Effector memory CD8-positive, alpha-beta T cell (primary cell): ENCODE measurements at regions not wholly inside any gene's neighbourhood (a gene's known extent, or its start where the extent isn't known, plus 50 kb on each side); places are given as distances from the start of the nearest gene placed in this dataset.

ENCODE experiments used
- ATAC-seq: fragments of 150-1000 bp; cut with Tn5 transposase; replicated peaks from 2 replicates; pipeline ENCODE4 v1.10.0; 2021; ENCODE audit warnings: mild to moderate bottlenecking, moderate library complexity
- DNase-seq, 3 experiments: peaks; one replicate each; pipeline ENCODE4 v3.0.0; 2021
- H3K27ac Mint-ChIP-seq, 2 donors: one replicate each; pipeline ENCODE4 v1.8.0; 2022; ENCODE audit warnings: mild to moderate bottlenecking in 2 of 2, mixed read lengths in 2 of 2, moderate library complexity in 2 of 2
- H3K27me3 Mint-ChIP-seq, 2 donors: one replicate each; pipeline ENCODE4 v1.8.0; 2022; ENCODE audit warnings: mixed read lengths in 2 of 2
- H3K36me3 Mint-ChIP-seq: one replicate; pipeline ENCODE4 v1.8.0; 2022; ENCODE audit warnings: mild to moderate bottlenecking, moderate library complexity, mixed read lengths; ENCODE audit not compliant: insufficient read depth
- H3K4me1 Mint-ChIP-seq, 2 donors: one replicate each; pipeline ENCODE4 v1.8.0; 2022; ENCODE audit warnings: low read depth in 2 of 2, mixed read lengths in 2 of 2
- H3K4me3 Mint-ChIP-seq, 2 donors: one replicate each; pipeline ENCODE4 v1.8.0; 2022; ENCODE audit warnings: mild to moderate bottlenecking in 2 of 2, mixed read lengths in 2 of 2, moderate library complexity in 2 of 2
- H3K9me3 Mint-ChIP-seq, 2 donors: one replicate each; pipeline ENCODE4 v1.8.0; 2022; ENCODE audit warnings: mixed read lengths in 2 of 2

DNA sequence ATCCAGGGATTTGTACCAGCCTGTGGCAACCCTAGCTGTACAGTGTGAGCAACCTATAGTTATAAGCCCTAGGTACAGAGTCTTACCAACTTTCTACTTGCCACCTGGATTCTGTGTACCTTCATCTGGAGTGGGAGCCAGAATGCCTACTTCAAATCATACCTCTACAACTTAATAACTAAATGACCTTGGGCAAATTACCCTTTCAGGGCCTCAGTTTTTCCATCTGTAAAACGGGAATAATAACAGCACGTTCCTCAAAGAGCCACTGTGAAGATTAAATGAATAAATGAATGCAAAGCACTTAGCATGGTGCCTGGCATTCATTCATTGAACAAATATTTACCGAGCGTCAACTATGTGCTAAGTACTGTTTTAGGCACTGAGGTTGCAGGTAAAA lies 50.7 kb upstream of the FAM210B start:
- Mint-ChIP-seq H3K9me3 (peaks cover 0 to 7% of the 10 kb centered on the region in 2 donors), H3K36me3 (no peaks in the 10 kb centered on the region), H3K27ac (no peak overlapping the region), H3K27me3 (peaks cover 43 to 52% of the 10 kb centered on the region in 2 donors), H3K4me1 (no peaks in the 10 kb centered on the region), H3K4me3 (no peak overlapping the region)
- no peak for DNase-seq
- ATAC-seq, result no peak
